Upper lobe of left lung (tissue), 4 donors: ENCODE measurements at regions not wholly inside any gene's neighbourhood (a gene's known extent, or its start where the extent isn't known, plus 50 kb on each side); places are given as distances from the start of the nearest gene placed in this dataset.

Source experiments
- EP300 ChIP-seq, 4 donors: sonication (generic); formaldehyde crosslinking; IDR thresholded peaks; one replicate each; pipeline ENCODE4 v1.5.1; 2017; ENCODE audit warnings: antibody characterized with exemption in 4 of 4, control low read depth in 2 of 4
- POLR2AphosphoS5 ChIP-seq, 2 donors: sonication (generic); formaldehyde crosslinking; IDR thresholded peaks; one replicate each; pipeline ENCODE4 v1.5.1; 2017; ENCODE audit warnings: antibody characterized with exemption in 2 of 2
- TF ChIP-seq, protein P1 (sequence below), 6 experiments: fragments of 450-650 bp in 4 of 6; fragments of 200-600 bp in 2 of 6; sonication (generic) in 2 of 6; IDR thresholded peaks; one replicate each; pipeline ENCODE4 v1.5.1; 2016 to 2019; ENCODE audit warnings: antibody characterized with exemption in 6 of 6

DNA sequence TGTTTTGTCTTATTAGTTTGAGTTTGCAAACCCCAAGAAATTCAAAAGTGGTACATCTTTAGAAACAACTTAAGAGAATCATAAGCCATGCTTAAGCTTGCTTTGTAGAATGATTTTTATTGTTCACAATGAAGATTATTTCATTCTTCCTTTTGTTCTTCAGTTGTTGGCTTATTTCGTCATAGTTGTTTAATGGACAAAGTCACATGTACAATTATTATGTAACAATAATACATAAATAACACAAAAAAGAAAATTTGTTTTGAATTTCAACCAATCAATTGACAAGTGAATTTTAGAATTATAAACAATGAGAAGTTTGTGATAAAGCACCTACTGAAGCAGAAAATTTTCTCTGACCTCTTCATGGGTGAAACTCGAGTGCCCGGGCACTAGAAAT lies 111.8 kb upstream of the IGF1 start:
- TF ChIP-seq EP300 (IDR thresholded peaks at IDR 0.05) = no peak
- TF ChIP-seq POLR2AphosphoS5 (IDR thresholded peaks at IDR 0.05) = no peak
- TF ChIP-seq, protein P1, sequence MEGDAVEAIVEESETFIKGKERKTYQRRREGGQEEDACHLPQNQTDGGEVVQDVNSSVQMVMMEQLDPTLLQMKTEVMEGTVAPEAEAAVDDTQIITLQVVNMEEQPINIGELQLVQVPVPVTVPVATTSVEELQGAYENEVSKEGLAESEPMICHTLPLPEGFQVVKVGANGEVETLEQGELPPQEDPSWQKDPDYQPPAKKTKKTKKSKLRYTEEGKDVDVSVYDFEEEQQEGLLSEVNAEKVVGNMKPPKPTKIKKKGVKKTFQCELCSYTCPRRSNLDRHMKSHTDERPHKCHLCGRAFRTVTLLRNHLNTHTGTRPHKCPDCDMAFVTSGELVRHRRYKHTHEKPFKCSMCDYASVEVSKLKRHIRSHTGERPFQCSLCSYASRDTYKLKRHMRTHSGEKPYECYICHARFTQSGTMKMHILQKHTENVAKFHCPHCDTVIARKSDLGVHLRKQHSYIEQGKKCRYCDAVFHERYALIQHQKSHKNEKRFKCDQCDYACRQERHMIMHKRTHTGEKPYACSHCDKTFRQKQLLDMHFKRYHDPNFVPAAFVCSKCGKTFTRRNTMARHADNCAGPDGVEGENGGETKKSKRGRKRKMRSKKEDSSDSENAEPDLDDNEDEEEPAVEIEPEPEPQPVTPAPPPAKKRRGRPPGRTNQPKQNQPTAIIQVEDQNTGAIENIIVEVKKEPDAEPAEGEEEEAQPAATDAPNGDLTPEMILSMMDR (IDR thresholded peaks at IDR 0.05) = no peak
